Peyer's patch (tissue), 4 donors: ENCODE measurements at regions not wholly inside any gene's neighbourhood (a gene's known extent, or its start where the extent isn't known, plus 50 kb on each side); places are given as distances from the start of the nearest gene placed in this dataset.

Source experiments
- POLR2A ChIP-seq, 2 donors: fragments of 450-650 bp; IDR thresholded peaks; one replicate each; pipeline ENCODE4 v1.5.1; 2017; ENCODE audit warnings: antibody characterized with exemption in 2 of 2, mild to moderate bottlenecking in 2 of 2, moderate library complexity in 2 of 2
- TF ChIP-seq, protein P1 (sequence below), 6 experiments: fragments of 450-650 bp in 4 of 6; fragments of 200-600 bp in 2 of 6; sonication (generic) in 1 of 6; IDR thresholded peaks; one replicate each; pipeline ENCODE4 v1.5.1; 2017 to 2019; ENCODE audit warnings: antibody characterized with exemption in 6 of 6, mild to moderate bottlenecking in 3 of 6, moderate library complexity in 1 of 6

DNA sequence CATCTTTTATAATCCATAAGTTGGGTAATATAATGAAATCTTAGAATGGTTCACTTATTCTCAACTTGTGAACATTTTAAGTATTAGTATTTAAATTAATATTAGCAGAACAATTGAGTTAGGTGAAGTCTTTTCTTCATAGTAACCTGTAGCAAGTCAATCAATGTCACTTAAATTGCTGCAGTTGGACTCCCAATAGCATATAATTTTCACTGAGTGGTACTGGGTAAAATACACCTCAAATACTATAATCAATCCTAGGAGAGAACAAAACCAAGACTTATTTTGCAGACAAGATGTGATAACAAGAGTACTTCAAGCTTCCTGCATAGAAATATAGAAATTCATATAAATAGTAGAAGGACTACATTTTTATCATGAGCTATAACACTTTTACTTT lies 677.9 kb upstream of the LRRN3 start:
- TF ChIP-seq, protein P1, sequence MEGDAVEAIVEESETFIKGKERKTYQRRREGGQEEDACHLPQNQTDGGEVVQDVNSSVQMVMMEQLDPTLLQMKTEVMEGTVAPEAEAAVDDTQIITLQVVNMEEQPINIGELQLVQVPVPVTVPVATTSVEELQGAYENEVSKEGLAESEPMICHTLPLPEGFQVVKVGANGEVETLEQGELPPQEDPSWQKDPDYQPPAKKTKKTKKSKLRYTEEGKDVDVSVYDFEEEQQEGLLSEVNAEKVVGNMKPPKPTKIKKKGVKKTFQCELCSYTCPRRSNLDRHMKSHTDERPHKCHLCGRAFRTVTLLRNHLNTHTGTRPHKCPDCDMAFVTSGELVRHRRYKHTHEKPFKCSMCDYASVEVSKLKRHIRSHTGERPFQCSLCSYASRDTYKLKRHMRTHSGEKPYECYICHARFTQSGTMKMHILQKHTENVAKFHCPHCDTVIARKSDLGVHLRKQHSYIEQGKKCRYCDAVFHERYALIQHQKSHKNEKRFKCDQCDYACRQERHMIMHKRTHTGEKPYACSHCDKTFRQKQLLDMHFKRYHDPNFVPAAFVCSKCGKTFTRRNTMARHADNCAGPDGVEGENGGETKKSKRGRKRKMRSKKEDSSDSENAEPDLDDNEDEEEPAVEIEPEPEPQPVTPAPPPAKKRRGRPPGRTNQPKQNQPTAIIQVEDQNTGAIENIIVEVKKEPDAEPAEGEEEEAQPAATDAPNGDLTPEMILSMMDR (IDR thresholded peaks at IDR 0.05): no peak
- TF ChIP-seq POLR2A (IDR thresholded peaks at IDR 0.05): no peak
